ENCODE measurements at regions not wholly inside any gene's neighbourhood (a gene's known extent, or its start where the extent isn't known, plus 50 kb on each side); places are given as distances from the start of the nearest gene placed in this dataset.

DNA sequence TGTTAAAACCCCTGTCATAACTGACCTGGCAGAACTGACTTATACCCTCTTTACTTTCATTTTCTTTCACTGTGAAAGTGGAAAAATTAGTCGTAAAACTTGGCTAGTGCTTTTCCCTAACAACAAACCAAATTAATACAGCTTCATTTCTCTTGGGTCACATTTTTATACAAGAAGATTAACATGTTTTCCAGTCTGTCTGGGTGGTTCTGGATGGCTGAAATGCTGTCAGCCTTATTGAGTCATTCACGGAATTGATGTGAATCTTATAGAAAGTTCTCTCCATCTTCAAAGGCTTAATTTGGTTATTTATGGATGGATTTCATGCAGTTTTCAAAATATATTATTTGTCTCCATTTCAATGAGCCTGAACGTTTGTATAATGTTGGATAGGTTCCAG lies 440.0 kb downstream of the KCTD12 start:
- WGBS, 2 experiments (ENCODE audit: low coverage in 1 of 2, low lambda C conversion rate in 2 of 2, missing lambda C conversion rate in 2 of 2): 0 to 2% methylated on average over 3 of the region's 3 CpGs
- Histone ChIP-seq H3K79me2 (ENCODE audit: insufficient read depth) (no peaks in the 10 kb centered on the region), H3K9me3 (ENCODE audit: low read depth) (no peaks in the 10 kb centered on the region), H3K9me2 (ENCODE audit: insufficient read depth) (no peaks in the 10 kb centered on the region), H3K36me3 (ENCODE audit: low read depth) (no peaks in the 10 kb centered on the region), H2AFZ (no peak overlapping the region), H3K27ac (no peak overlapping the region), H4K20me1 (ENCODE audit: insufficient read depth) (no peaks in the 10 kb centered on the region), H3K4me2 (ENCODE audit: unreplicated experiment) (no peak overlapping the region), H3K4me1 (ENCODE audit: insufficient read depth) (no peaks in the 10 kb centered on the region), H3K27me3 (replicated peaks; ENCODE audit: insufficient read depth) (no peaks in the 10 kb centered on the region), H3K9ac (no peak overlapping the region), H3K4me3 (no peak overlapping the region), H3F3A (ENCODE audit: insufficient read depth) (no peaks in the 10 kb centered on the region)
- in situ Hi-C loops (cut with MboI): no loop called here
- TF ChIP-seq EZH2 (IDR thresholded peaks at IDR 0.05; ENCODE audit: insufficient read depth, poor library complexity, severe bottlenecking) (no peak), EZH2phosphoT487 (IDR thresholded peaks at IDR 0.05; ENCODE audit: insufficient read depth, low read depth) (no peak)
- DNase-seq: no peak

DNA sequence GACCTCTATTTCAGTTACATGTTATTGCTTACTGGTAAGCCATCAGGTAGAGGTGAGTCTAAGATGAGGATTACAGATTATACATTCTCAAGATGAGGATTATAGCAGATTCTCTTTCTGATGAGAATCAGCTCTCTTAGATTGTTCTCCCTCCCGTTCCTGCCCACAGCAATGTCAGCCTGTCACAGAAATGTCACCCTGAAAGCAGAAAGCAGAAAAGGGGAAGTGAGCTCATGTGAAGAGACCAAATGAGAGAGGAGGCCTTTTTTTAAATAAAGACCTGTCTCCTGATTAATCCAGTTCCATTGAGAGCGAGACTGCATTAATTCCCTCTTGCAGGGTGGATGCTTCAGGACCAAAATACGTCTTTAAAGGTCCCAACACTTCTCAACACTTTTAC lies 445.6 kb downstream of the KCTD12 start:
- no peaks in the 10 kb centered on the region for H3K27me3 ChIP-seq (replicated peaks; ENCODE audit: insufficient read depth)
- DNase-seq: no peak
- H4K20me1 ChIP-seq (ENCODE audit: insufficient read depth): no peaks in the 10 kb centered on the region
- H3K9ac ChIP-seq: no peak overlapping the region
- no peaks in the 10 kb centered on the region for H3F3A ChIP-seq (ENCODE audit: insufficient read depth)
- no peaks in the 10 kb centered on the region for H3K36me3 ChIP-seq (ENCODE audit: low read depth)
- in situ Hi-C loops (cut with MboI): no loop called here
- H3K79me2 ChIP-seq (ENCODE audit: insufficient read depth): no peaks in the 10 kb centered on the region
- no peaks in the 10 kb centered on the region for H3K4me1 ChIP-seq (ENCODE audit: insufficient read depth)
- H3K4me3 ChIP-seq: no peak overlapping the region
- H3K9me2 ChIP-seq (ENCODE audit: insufficient read depth): no peaks in the 10 kb centered on the region
- no peak for TF ChIP-seq EZH2phosphoT487 (IDR thresholded peaks at IDR 0.05; ENCODE audit: insufficient read depth, low read depth)
- TF ChIP-seq EZH2 (IDR thresholded peaks at IDR 0.05; ENCODE audit: insufficient read depth, poor library complexity, severe bottlenecking): no peak
- no peak overlapping the region for H3K27ac ChIP-seq
- H3K9me3 ChIP-seq (ENCODE audit: low read depth): no peaks in the 10 kb centered on the region
- 50 to 58% methylated on average over 3 of the region's 3 CpGs for WGBS, 2 experiments (ENCODE audit: low coverage in 1 of 2, low lambda C conversion rate in 2 of 2, missing lambda C conversion rate in 2 of 2)
- no peak overlapping the region for H3K4me2 ChIP-seq (ENCODE audit: unreplicated experiment)
- no peak overlapping the region for H2AFZ ChIP-seq

DNA sequence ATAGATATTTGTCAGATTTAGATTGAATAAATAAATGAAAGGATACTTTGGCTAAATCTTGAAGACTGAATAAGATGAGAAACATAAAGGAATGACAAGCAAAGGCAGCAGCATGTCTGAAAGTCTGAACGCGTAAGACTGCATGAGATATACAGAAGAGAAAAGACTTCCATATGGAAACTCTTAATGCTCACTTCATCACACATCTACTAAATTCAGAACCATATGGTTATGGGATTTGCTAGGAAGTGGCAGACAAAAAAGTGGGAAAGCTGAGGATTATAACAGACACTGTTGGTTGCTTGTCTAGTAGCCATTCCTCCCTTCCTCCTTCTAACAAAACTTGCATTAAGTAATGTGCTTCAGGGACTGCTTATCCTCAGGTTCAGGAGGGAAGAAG lies 446.7 kb downstream of the KCTD12 start:
- Histone ChIP-seq H3K79me2 (ENCODE audit: insufficient read depth) (no peaks in the 10 kb centered on the region), H3K9me2 (ENCODE audit: insufficient read depth) (no peaks in the 10 kb centered on the region), H3K9ac (no peak overlapping the region), H3K4me2 (ENCODE audit: unreplicated experiment) (no peak overlapping the region), H2AFZ (no peak overlapping the region), H3K27me3 (replicated peaks; ENCODE audit: insufficient read depth) (no peaks in the 10 kb centered on the region), H3K36me3 (ENCODE audit: low read depth) (no peaks in the 10 kb centered on the region), H3K27ac (no peak overlapping the region), H3K9me3 (ENCODE audit: low read depth) (no peaks in the 10 kb centered on the region), H3F3A (ENCODE audit: insufficient read depth) (no peaks in the 10 kb centered on the region), H3K4me3 (no peak overlapping the region), H3K4me1 (ENCODE audit: insufficient read depth) (no peaks in the 10 kb centered on the region), H4K20me1 (ENCODE audit: insufficient read depth) (no peaks in the 10 kb centered on the region)
- no peak for TF ChIP-seq EZH2phosphoT487 (IDR thresholded peaks at IDR 0.05; ENCODE audit: insufficient read depth, low read depth)
- no peak for TF ChIP-seq EZH2 (IDR thresholded peaks at IDR 0.05; ENCODE audit: insufficient read depth, poor library complexity, severe bottlenecking)
- in situ Hi-C loops (cut with MboI): no loop called here
- 28% methylated on average over 2 of the region's 2 CpGs for WGBS, 2 experiments (ENCODE audit: low coverage in 1 of 2, low lambda C conversion rate in 2 of 2, missing lambda C conversion rate in 2 of 2)
- no peak for DNase-seq

DNA sequence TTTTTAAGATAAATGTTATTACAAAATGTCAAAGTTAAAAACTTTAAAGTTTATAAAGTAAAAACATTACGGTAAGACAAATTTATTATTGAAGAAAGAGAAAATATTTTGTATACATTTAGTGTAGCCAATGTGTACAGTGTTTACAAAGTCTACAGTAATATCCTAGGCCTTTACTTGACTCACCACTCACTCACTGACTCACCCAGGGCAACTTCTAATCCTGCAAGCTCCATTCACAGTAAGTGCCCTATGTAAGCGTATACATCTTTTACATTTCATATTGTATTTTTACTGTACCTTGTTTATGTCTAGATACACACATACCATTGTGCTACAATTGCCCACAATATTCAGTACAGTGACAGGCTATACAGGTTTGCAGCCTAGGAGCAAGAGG lies 448.2 kb downstream of the KCTD12 start:
- Histone ChIP-seq H3K4me1 (ENCODE audit: insufficient read depth) (no peaks in the 10 kb centered on the region), H3K4me2 (ENCODE audit: unreplicated experiment) (no peak overlapping the region), H3K27me3 (replicated peaks; ENCODE audit: insufficient read depth) (no peaks in the 10 kb centered on the region), H3K4me3 (no peak overlapping the region), H3K9ac (no peak overlapping the region), H3K9me3 (ENCODE audit: low read depth) (no peaks in the 10 kb centered on the region), H3K27ac (no peak overlapping the region), H3K36me3 (ENCODE audit: low read depth) (no peaks in the 10 kb centered on the region), H3K79me2 (ENCODE audit: insufficient read depth) (no peaks in the 10 kb centered on the region), H2AFZ (no peak overlapping the region), H3K9me2 (ENCODE audit: insufficient read depth) (no peaks in the 10 kb centered on the region), H3F3A (ENCODE audit: insufficient read depth) (no peaks in the 10 kb centered on the region), H4K20me1 (ENCODE audit: insufficient read depth) (no peaks in the 10 kb centered on the region)
- in situ Hi-C loops (cut with MboI): no loop called here
- TF ChIP-seq EZH2phosphoT487 (IDR thresholded peaks at IDR 0.05; ENCODE audit: insufficient read depth, low read depth) (no peak), EZH2 (IDR thresholded peaks at IDR 0.05; ENCODE audit: insufficient read depth, poor library complexity, severe bottlenecking) (no peak)
- DNase-seq: no peak
- 96% methylated on average over 2 of the region's 2 CpGs for WGBS, 2 experiments (ENCODE audit: low coverage in 1 of 2, low lambda C conversion rate in 2 of 2, missing lambda C conversion rate in 2 of 2)

DNA sequence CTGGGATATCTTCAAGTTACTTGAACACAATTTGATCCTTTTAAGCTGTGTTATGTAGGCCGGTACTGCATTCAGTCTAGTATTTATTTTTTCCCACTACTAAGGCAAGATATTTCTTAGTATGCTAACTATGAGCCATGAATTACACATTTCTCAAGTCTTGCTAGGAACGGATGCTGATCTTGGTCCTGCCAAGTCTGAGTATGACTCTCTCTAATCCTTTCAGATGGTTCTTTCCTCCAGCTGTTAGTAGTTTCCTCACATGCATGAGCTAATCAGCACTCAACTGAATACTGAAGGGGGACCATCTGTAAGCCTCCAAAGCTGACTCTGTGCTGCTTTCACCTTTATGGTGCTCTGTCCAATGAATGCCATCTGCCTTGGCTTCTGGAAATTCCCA lies 460.3 kb downstream of the KCTD12 start:
- Histone ChIP-seq H3K9ac (no peak overlapping the region), H3F3A (ENCODE audit: insufficient read depth) (no peaks in the 10 kb centered on the region), H2AFZ (no peak overlapping the region), H3K27ac (no peak overlapping the region), H3K4me3 (no peak overlapping the region), H3K9me2 (ENCODE audit: insufficient read depth) (peaks cover 3% of the 10 kb centered on the region; the same call in 1 of the 2 replicates), H3K36me3 (ENCODE audit: low read depth) (no peaks in the 10 kb centered on the region), H3K79me2 (ENCODE audit: insufficient read depth) (no peaks in the 10 kb centered on the region), H3K9me3 (ENCODE audit: low read depth) (no peaks in the 10 kb centered on the region), H4K20me1 (ENCODE audit: insufficient read depth) (no peaks in the 10 kb centered on the region), H3K27me3 (replicated peaks; ENCODE audit: insufficient read depth) (no peaks in the 10 kb centered on the region), H3K4me2 (ENCODE audit: unreplicated experiment) (no peak overlapping the region), H3K4me1 (ENCODE audit: insufficient read depth) (no peaks in the 10 kb centered on the region)
- WGBS, 2 experiments (ENCODE audit: low coverage in 1 of 2, low lambda C conversion rate in 2 of 2, missing lambda C conversion rate in 2 of 2): 0 to 5% methylated on average over 2 of the region's 2 CpGs
- no peak for TF ChIP-seq EZH2phosphoT487 (IDR thresholded peaks at IDR 0.05; ENCODE audit: insufficient read depth, low read depth)
- TF ChIP-seq EZH2 (IDR thresholded peaks at IDR 0.05; ENCODE audit: insufficient read depth, poor library complexity, severe bottlenecking): no peak
- in situ Hi-C loops (cut with MboI): no loop called here
- peak; percentile 73 for DNase-seq
